GM19463 (cell line): ENCODE measurements at regions not wholly inside any gene's neighbourhood (a gene's known extent, or its start where the extent isn't known, plus 50 kb on each side); places are given as distances from the start of the nearest gene placed in this dataset.

Source experiments
- ATAC-seq: cut with Tn5 transposase; IDR thresholded peaks from one replicate; pipeline ENCODE4 v1.9.1; 2021; ENCODE audit warnings: mild to moderate bottlenecking, moderate library complexity; ENCODE audit not compliant: unreplicated experiment

GRCh38 chr6:129920103-129920798 is 59.1 kb upstream of the TMEM244 start:
- ATAC-seq: no peak

- ATAC-seq: no peak
These were observed 50.6 kb upstream of the TMEM244 start for GRCh38 chr6:129911732-129912131.
